ENCODE measurements at regions not wholly inside any gene's neighbourhood (a gene's known extent, or its start where the extent isn't known, plus 50 kb on each side); places are given as distances from the start of the nearest gene placed in this dataset.
A peak's percentile ranks its signal among the peaks of the same experiment; 100 is the strongest.
"Not testable (repeated sequence)": the region's sequence is repeated elsewhere in the genome, so short reads cannot be mapped to it uniquely, and the experiment has no call there.

DNA sequence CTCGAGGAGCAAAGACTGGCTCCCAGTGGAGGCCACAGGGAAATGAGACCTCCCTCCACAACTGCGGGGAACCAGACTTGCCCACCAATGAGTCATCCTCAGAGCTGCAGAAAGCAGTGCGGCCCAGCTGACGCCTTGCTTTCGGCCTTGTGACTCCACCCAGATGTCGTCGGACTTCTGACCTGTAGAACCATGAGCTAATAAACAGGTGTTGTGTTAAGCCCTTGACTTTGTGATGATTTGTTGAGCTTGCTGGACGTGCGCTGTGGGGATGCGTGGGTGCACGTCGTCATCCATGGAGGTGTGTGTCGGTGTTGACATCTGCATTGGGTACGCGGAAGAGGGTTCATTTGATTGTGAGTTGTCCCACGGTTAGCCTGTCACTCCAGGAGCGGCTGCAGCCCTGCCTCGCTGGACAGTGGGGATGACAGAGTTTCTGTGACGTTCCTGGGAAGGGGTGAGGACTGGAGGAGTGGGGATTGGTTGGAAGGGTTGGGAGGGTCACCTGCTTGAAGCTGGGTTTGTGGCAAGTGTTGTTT lies 154.1 kb downstream of the SH3BP4 start:
- DNase-seq = no peak

DNA sequence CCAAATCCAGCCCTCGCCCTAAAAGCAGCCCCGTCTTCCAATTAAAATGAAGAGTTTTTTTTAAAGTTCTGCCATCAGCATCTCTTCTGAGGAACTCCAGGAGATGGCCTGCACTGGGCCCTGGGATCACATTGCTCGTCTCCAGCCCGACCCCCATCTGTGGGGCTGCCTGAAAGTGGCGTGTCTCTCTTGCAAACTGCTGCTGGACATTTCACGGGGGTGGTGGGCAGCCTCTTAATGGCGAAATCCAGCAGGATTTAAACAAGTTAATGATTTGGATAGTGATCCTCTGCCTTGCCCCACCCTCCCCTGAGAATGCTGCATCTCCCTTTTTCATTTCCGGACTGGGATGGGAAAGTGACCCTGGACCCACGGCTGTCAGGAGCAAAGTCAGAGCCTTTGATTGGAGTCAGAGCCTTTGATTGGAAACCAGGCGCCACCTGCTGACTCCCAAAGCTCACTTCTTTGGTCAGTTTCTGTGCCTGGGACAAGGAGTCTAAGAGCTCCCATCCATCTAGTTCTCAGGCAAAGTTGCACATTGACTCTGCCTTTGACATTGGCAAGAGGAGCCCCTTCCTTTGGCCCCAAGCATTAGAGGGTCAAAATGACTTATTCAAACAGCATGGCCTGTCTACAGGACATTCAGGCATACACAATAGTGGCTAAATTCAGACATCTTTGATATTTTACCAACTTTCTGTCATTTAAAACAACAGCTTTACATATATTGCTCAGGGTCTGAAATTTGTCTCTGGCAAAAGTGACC lies 155.2 kb downstream of the SH3BP4 start:
- peak; percentile 19 for DNase-seq

DNA sequence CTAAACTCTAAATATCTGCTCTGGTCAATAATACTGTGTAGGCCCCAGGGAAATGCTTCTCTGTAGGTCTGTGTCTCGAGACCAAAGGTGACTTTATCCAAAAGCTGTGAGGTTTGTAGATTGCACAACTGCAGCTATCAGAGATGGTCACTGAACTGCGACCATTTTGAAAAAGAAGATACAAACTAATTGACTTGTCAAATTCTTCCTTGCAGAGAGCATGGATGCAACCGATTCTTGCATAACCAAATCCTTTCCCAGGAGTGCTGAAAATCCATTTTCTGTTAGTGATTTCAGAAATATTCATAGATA lies 155.8 kb downstream of the SH3BP4 start:
- no peak for DNase-seq

DNA sequence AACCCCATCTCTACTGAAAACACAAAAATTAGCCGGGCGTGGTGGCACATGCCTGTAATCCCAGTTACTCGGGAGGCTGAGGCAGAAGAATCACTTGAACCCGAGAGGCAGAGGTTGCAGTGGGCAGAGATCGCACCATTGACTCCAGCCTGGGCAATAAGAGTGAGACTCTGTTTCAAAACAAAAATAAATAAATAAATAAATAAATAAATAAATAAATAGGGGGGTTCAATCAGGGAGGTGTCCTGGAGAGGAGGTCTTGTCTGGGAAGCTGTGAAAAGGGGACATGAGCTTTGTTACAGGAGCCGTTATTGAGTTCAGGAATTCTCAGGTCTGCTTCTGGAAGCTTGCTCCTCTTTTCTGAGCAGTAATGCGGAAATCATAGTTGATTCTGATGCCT lies 157.7 kb downstream of the SH3BP4 start:
- not testable (repeated sequence) for DNase-seq

DNA sequence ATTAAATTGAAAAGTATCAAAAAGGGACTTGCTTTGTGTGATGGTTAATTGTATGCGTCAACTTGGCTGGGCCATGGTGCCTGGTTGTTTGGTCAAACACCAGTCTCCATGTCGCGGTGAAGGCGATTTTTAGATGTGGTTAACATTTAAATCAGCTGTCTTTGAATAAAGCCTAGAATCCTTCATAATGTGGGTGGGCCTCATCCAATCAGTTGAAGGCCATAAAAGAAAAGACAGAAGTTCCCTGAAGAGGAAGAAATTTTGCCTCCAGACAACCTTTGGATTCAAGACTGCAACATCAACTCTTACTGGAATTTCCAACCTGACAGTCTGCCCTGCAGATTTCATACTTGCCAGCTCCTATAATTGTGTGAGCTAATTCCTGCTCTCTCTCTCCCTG lies 160.5 kb downstream of the SH3BP4 start:
- DNase-seq = no peak

DNA sequence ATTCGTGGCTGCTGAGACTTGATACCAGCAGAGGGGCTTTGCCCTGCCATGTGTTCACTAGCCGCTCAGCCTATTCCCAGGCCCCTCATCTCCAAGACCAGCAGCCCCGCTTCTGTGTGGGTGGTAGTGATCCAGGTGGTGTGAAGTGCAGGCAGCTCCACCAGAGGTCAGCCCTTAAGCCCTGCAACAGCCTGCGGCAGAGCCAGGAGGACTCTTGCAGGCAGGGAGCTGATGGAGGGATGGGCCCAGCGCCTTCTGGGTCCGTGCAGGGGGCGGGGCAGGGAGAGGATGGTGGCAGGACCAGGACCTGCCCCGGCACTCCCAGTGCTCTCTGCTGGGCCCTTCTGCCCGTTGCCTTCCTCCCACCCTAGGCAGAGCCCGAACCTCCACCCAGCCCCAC lies 162.0 kb downstream of the SH3BP4 start:
- DNase-seq = no peak

DNA sequence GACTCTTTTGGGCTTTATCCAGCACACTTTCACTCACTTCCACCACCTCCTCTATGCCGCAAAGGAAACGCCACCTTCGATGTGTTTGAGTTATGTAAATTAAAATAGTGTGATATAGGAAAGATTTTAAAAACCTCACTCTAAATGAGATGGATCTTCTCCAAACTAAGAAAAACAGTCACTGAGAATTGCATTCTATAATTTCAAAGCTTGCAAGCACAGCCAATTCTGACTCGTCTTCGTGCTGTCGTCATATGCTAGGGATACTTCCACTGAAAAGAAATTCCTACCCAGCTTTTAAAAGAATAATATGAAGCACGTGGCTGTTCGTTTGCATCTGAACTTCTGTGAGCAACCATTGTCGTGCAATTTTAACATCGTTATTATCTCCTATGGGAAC lies 162.5 kb downstream of the SH3BP4 start:
- DNase-seq = no peak

DNA sequence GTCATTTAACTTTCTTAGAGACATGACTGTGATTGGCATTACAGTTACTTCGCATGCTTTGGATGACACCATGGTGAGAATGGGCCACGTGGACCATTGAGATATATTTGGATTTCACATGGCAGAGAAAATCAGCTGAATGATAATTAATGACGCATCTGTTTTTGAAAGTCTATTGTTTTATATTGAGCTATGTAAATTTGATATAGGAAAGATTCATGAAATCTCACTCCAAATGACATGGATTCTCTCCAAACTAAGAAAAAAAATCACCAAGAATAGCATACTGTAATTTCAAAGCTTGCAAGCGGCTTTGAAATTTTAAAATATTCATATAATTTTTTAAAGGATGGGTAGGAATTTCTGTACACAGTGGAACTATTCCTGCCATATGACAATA lies 163.7 kb downstream of the SH3BP4 start:
- DNase-seq = no peak

DNA sequence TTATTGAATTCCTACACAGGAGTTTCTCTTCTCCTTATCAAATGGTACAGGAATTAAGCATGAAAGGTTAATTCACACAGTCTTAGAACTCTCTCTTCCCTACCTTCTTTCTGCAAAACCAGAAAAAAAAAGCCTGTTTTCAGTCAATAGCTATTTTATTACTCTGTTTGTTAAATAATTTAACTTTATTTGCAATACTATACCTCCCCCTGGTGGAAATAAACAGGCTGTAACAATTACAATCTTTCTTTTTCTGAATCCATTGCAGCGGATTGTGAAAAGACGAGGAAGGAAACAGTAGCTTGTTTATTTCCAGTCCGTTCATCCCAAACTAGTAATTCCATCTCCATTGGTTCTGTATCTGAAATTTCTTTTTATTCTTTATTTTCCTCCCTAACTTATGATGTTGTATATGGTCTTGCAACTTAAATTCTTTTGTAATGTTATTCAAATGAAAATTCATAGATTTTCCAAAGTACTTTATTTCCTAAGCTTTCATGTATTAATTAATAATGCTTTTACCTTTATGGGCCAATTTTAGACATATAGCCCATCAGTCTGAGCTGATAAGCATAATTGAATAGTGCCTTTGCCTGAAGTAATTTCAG lies 165.2 kb downstream of the SH3BP4 start:
- peak; percentile 34 for DNase-seq

DNA sequence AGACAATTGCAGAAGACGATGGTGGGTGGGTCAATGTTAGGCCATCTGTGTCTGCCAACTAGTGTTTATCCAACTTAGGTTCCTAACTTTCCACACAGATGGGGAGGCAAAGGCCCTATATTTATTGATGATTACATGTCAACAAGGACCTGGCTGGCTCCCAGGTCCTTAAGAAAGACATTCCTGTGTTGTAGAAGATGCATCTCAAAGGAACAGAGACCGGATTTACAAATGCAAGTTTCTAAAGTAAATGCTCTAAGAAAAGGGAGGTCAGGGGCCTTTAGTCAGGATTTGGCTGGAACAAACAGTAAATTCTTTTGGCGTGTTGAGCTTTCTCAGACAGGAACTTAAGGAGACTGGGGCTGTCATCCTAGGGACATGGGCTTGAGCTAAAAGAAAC lies 175.0 kb downstream of the SH3BP4 start:
- no peak for DNase-seq

DNA sequence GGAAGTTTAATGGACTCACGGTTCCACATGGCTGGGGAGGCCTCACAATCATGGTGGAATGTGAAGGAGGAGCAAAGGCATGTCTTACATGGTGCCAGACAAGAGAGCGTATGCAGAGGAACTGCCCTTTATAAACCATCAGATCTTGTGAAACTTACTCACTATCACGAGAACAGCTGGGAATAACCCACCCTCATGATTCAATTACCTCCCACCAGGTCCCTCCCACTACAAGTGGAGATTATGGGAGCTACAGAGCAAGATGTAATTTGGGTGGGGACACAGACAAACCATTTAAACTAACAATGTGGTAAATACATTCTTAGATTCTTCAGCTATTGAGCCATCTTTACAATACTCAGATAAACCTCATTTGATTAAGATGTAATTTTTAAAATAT lies 176.1 kb downstream of the SH3BP4 start:
- DNase-seq = no peak

DNA sequence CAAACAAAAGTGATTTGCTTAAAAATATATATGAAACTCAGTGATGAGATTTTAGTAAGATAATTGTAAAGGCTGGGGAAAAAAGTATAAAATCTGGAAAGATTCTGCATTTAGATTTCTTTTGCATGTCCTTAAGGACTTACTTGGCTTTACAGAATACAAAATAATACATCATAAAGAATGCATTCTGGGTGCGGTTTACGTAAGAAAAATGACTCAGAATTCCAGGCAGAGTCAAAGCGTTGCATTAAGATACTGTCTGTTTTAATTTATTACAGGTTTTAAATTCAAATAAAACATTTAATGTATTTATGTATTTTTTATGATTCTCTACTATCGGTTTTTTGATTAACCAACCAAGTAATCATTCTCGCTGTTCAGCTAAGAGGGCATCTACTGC lies 178.0 kb downstream of the SH3BP4 start:
- DNase-seq = no peak

DNA sequence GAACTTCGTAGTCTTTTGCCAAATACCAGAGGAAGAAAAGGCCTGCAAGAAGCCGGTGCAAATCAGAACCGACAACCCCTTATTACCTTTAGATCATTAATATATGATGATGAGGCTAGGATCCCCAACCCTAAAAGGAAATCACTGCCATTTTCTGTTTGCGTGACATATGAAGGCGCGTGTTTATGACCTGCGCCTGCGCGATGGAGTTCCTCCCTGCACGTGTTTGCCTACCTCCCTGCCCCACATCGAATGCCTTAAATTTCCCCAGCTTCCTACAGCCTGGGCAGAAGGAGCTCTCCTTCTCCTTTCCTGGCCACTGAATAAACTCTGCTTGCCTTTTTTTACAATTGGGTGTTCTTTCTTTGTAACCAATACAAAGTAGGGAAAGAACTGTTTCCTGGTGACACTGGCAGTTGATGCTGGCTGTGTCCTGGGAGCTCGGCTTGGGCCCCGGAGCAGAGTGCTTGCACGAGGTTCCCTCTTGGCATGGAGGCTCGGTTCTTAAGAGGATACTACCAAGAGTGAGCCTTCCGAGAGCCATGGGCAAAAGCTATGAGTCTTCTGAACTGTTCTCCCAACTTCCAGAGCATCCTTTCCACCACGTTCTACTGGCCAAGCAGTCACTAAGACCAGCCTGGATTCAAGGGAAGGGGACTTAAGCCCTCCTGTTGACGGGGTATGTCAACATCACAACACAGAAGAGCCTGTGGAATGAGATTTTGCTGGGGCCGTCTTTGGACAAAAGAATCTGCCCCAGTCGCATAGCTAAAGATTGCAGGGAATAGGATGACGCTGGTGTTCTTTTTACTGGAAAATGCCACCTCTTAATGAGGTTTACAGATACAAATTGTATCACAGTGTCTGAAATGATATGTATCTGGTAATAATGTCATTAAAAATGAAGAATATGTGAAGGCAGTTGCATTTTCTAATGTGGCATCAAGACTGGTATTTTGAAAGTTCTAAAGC lies 179.8 kb downstream of the SH3BP4 start:
- DNase-seq = no peak

DNA sequence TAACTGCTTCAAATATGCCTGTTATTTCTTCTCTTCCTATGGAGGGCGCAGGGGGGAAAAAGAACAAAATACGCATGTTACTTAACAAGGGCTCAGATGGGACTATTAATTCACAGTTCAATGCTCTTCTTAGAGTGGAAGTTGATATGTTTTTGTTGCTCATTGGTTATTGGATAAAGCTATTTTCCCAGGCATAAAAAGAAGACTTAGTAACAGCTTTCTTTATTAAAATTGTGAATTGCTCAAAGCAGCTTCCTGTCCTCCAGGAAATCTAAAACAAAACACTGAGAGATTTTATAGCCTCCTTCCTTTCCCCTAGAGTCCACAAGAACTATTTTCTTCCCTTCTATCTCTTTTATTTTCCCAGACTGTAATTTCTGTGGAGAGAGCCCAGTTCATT lies 180.8 kb downstream of the SH3BP4 start:
- DNase-seq = no peak

DNA sequence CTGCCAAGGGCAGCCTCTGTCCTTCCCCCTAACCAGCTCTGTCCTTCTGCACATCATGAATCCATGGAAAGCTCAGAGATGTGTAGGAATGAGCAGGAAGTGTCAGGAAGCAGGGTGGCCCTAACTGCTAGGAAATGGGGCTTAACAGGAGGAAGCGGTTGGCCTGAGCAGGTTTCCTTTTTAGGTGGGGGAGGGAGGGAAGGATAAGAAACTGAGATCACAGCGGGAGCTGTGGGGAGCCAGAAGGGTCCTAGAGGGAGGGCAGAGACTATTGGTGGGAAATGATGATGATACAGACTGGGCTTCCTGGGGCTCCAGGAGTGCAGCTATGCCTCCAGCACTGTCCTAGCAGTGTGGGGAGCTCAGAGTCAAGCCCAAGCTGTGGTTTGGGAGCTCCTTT lies 182.0 kb downstream of the SH3BP4 start:
- no peak for DNase-seq

DNA sequence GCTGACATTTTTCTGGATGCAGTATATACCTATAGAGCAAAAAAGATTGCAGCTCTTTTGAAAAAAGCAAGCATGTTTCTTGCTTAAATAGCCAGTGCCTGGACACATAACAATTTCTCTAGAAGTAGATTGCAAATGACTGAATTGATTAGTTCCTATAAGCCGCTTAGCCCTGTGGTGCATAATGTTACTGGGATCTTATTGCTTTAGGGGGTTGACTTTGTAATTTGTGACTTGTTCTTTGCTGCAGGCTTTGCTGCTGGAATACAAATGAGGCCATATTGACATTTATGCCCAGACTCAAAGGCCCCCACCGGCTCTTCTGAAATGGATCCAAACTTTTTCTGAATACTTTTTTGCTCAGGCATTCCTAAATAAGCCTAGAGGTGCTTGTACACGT lies 182.6 kb downstream of the SH3BP4 start:
- no peak for DNase-seq

DNA sequence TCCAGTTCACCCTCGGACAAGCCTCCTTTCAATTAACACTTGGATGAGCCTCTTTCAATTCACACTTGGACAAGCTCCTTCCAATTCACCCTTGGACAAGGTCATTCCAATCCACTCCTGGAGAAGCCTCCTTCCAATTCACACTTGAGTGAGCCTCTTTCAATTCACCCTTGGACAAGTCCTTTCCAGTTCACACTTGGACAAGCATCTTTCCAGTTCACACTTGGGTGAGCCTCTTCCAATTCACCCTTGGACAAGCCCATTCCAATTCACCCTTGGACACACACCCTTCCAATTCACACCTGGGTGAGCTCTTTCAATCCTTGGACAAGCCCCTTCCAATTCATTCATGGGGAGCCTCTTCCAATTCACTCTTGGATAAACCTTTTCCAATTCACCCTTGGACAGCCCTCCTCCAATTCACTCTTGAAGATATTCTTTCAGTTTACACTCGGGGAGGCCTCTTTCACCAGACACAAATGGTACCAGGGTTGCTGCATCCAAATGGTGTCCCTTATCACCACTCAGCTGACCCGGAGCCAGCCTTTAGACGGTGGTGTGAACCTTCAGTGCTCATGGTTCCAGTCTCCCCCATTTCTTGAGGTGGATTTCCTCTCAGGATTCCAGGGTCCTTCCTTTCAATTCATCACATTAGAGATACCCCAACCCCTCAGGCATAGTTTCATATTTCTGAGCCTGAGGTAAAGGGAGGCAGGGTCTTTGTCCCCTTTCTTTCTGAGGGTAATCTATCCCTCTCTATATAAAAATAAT lies 183.6 kb downstream of the SH3BP4 start:
- no peak for DNase-seq

DNA sequence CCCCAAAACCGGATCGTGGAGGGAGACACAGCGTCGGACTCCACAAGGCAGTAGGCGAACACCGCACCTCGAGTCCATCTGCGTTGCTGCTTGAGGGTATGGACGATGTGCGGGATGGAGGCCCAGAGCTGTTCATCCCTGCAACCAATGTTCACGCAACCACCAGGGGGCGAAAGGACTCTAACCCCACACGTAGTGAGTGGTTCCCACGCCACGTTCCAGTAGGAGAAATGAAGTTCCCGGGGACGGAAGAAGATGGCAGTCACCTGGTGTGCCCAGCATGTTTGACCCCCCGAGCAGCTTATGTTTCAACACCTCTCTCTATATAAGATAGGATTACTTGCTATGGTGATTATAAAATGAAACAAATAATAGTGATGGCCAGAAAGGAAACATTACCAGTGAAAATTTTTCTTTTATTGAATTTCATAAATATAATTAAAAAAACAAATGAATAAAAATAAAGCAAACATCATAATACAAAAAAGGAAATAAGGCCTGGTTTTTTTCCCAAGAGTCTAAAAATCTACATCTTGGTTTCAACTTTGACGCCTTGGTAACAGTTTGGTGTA lies 184.3 kb downstream of the SH3BP4 start:
- DNase-seq = peak; percentile 43

DNA sequence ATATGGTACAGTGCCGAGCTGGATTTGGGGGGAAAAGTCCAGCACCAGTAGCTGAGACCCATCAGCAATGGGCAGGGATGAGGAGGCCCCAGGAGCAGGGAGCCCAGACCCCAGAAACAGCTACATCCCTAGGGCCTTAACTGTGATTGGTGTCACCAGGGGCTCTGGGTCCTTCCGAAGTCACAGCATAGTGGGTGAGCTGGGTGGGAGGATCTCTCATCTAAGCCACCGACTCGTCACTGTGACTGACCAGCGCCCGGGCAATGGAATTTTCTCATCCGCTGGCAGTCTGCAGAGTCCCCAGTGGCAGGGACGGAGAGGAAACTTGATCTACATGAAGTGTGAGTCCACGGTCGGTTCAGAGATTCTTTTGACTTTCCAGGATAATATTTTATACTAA lies 186.5 kb downstream of the SH3BP4 start:
- no peak for DNase-seq

DNA sequence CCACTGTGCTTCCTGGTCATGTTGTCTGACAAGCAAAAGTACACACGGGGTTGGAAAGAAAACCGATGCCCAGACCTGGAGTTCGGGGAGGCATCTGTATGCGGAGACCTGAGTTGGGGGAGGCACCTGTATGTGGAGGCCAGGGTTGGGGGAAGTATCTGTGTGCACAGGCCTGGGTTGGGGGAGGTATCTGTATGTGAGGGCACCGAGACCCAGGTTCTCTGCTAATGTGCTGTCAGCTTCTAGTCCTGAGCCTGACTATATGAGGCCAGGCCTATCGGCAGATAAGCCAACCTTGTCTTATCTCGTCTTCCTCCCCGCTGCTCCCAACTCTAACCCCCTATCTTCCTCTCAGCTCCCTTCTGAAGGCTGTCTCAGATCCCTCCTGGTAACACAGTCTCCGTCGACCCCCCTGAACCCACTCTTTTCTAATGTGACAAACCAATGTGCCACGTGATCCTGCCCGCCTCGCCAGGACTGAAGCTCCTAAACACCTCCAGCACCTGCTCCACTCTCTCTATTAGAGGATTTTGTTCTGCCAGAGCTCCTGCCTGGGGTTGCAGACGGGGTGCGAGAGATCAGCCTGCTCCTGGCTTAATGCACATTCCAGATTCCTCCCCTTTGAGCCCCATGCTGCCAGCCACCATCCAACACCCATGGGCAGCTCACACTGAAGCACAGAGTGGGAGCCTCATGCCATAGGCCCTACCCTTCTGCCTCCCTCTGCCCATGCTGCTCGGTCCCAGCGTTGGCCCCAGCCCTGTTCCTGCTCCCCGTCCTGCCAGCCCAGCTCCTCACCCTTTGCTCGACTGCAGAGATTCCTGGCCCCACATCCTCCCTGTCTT lies 188.4 kb downstream of the SH3BP4 start:
- no peak for DNase-seq

DNA sequence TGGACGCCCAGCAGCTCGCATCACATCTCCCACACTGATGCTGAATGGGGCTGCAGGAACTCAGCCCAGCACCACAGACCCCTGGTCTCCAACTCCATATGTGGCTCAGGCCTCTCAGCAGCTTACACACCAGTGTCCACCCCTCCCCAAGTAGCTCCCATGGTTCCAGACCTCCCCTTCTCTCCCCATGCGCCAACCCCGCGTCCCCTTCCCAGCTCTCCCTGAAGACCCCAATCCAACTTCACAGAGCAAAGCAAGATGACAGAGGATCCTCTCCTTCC lies 188.9 kb downstream of the SH3BP4 start:
- DNase-seq = no peak
